ENCODE measurements at regions not wholly inside any gene's neighbourhood (a gene's known extent, or its start where the extent isn't known, plus 50 kb on each side); places are given as distances from the start of the nearest gene placed in this dataset.

DNA sequence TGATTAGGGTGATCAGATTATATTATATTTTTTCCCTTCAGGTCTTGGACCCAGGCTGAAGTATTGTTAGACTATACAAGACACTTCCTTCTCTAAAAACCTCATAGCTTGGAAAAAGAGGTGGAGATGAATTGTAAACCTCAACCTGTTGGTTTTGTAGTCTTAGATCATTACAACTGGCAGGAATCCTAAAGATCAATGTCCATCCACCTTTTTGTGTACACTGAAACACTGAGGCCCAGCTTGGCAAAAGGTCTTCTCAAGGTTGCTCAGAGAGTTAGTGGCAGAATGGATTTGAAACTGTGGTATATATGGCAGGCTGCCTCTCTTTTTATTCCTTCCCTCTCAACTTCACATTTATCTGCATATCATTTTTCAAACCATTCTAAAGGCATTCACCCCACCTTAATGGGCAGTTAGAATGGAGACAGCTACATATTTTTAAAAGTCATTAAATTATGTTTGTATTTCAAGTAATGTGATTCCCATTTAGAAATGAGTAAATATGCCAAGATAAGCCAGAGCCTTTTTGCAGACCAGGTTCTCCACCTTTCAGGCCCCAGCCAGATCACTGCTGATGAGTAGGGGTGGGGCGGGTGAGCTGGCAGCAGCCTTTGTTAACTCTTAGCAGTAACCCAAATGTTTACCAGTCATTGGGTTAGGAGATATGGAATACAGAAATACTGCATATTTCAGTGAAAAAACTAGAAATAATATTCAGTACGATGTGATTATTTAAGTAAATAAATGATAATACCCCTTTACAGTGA lies 243.2 kb upstream of the F9 start (continued):
- TF ChIP-seq ZNF462 (CRISPR knock-in tag; IDR thresholded peaks at IDR 0.05) (no peak), EZH2phosphoT487 (IDR thresholded peaks at IDR 0.05; ENCODE audit: unreplicated experiment) (no peak), EZH2 (IDR thresholded peaks at IDR 0.05; ENCODE audit: low read depth, unreplicated experiment) (no peak), JUNB (IDR thresholded peaks at IDR 0.05; ENCODE audit: unreplicated experiment) (no peak)

- Histone ChIP-seq H3K27me3 (ENCODE audit: insufficient read depth) (no peaks in the 10 kb centered on the region), H3K4me1 (ENCODE audit: insufficient read depth) (no peaks in the 10 kb centered on the region), H3K4me2 (no peak overlapping the region), H3F3A (replicated peaks; ENCODE audit: low read depth) (no peaks in the 10 kb centered on the region), H2AFZ (no peak overlapping the region), H3K79me2 (replicated peaks; ENCODE audit: insufficient read depth) (no peaks in the 10 kb centered on the region), H3K27ac (ENCODE audit: low read depth) (no peak overlapping the region), H3K4me3 (no peak overlapping the region), H3K36me3 (ENCODE audit: insufficient read depth) (no peaks in the 10 kb centered on the region), H4K20me1 (replicated peaks; ENCODE audit: insufficient read depth) (no peaks in the 10 kb centered on the region), H3K9me2 (ENCODE audit: insufficient read depth) (no peaks in the 10 kb centered on the region)
- peaks cover 7% of the 10 kb centered on the region; the same call in 2 of the 3 replicates for H3K9me3 Mint-ChIP-seq
- no peak for ATAC-seq
- no peaks in the 10 kb centered on the region for H3K4me1 Mint-ChIP-seq
- TF ChIP-seq, protein P1, sequence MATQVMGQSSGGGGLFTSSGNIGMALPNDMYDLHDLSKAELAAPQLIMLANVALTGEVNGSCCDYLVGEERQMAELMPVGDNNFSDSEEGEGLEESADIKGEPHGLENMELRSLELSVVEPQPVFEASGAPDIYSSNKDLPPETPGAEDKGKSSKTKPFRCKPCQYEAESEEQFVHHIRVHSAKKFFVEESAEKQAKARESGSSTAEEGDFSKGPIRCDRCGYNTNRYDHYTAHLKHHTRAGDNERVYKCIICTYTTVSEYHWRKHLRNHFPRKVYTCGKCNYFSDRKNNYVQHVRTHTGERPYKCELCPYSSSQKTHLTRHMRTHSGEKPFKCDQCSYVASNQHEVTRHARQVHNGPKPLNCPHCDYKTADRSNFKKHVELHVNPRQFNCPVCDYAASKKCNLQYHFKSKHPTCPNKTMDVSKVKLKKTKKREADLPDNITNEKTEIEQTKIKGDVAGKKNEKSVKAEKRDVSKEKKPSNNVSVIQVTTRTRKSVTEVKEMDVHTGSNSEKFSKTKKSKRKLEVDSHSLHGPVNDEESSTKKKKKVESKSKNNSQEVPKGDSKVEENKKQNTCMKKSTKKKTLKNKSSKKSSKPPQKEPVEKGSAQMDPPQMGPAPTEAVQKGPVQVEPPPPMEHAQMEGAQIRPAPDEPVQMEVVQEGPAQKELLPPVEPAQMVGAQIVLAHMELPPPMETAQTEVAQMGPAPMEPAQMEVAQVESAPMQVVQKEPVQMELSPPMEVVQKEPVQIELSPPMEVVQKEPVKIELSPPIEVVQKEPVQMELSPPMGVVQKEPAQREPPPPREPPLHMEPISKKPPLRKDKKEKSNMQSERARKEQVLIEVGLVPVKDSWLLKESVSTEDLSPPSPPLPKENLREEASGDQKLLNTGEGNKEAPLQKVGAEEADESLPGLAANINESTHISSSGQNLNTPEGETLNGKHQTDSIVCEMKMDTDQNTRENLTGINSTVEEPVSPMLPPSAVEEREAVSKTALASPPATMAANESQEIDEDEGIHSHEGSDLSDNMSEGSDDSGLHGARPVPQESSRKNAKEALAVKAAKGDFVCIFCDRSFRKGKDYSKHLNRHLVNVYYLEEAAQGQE (IDR thresholded peaks at IDR 0.05; ENCODE audit: unreplicated experiment) = no peak
- TF ChIP-seq STAT1 (IDR thresholded peaks at IDR 0.05; ENCODE audit: unreplicated experiment) (no peak), EZH2 (IDR thresholded peaks at IDR 0.05; ENCODE audit: low read depth, unreplicated experiment) (no peak), JUNB (IDR thresholded peaks at IDR 0.05; ENCODE audit: unreplicated experiment) (no peak), EZH2phosphoT487 (IDR thresholded peaks at IDR 0.05; ENCODE audit: unreplicated experiment) (no peak), ZNF114 (CRISPR knock-in tag; IDR thresholded peaks at IDR 0.05) (no peak), NANOG (IDR thresholded peaks at IDR 0.05; ENCODE audit: borderline replicate concordance) (no peak), POLR2AphosphoS5 (IDR thresholded peaks at IDR 0.05; ENCODE audit: low read depth) (no peak)
- no peaks in the 10 kb centered on the region; the same call in 2 of the 3 replicates for H3K36me3 Mint-ChIP-seq (ENCODE audit: low read depth)
- DNase-seq (ENCODE audit: low spot score) = no peak
- no peak overlapping the region for H3K4me3 Mint-ChIP-seq
- H3K27me3 Mint-ChIP-seq (ENCODE audit: insufficient read depth, low read depth, poor library complexity) = peaks cover 2% of the 10 kb centered on the region
- H3K27ac Mint-ChIP-seq = no peak overlapping the region
These were observed 244.2 kb upstream of the F9 start for GRCh38 chrX:139286342-139286741.
